GM06990 (cell line): ENCODE measurements at regions not wholly inside any gene's neighbourhood (a gene's known extent, or its start where the extent isn't known, plus 50 kb on each side); places are given as distances from the start of the nearest gene placed in this dataset.

ENCODE experiments used
- DNase-seq: peaks from one replicate; pipeline ENCODE4 v3.0.0-alpha.2; 2011; ENCODE audit not compliant: insufficient read length; ENCODE audit errors: extremely low read depth
- H3K27me3 ChIP-seq: replicated peaks from 2 replicates; pipeline ENCODE4 v1.6.0; 2011; ENCODE audit warnings: low read length; ENCODE audit not compliant: control insufficient read depth, insufficient read depth
- H3K36me3 ChIP-seq: 2 replicates; pipeline ENCODE4 v1.5.1; 2011; ENCODE audit warnings: low read length; ENCODE audit not compliant: control insufficient read depth, insufficient read depth
- H3K4me3 ChIP-seq: replicated peaks from 2 replicates; pipeline ENCODE4 v1.5.1; 2011; ENCODE audit warnings: low read depth, mild to moderate bottlenecking, control low read depth, low read length
- TF ChIP-seq, protein P1 (sequence below): IDR thresholded peaks from 2 replicates; pipeline ENCODE4 v1.5.1; 2011; ENCODE audit warnings: low read length, control low read depth, mild to moderate bottlenecking, inconsistent platforms; ENCODE audit not compliant: insufficient read depth, poor library complexity, severe bottlenecking

DNA sequence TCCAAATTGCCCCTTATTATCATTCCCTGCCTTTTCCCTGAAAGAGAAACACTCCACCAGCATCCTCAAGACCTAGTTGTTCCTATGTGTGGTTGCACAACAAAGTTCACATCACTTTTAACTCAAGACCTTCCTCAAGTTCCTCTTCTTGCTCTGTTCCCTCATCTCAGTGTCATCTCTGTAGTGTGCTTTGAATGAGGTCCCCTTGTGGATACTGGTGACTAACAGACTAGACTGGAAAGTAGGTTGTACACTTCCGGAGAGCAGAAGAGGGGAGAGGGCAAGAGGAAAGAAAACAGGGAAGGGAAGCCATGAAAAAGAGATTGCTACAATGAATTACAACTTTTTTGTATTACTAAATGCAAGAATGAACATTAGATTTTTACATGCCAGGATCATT lies 853.8 kb downstream of the USP25 start:
- TF ChIP-seq, protein P1, sequence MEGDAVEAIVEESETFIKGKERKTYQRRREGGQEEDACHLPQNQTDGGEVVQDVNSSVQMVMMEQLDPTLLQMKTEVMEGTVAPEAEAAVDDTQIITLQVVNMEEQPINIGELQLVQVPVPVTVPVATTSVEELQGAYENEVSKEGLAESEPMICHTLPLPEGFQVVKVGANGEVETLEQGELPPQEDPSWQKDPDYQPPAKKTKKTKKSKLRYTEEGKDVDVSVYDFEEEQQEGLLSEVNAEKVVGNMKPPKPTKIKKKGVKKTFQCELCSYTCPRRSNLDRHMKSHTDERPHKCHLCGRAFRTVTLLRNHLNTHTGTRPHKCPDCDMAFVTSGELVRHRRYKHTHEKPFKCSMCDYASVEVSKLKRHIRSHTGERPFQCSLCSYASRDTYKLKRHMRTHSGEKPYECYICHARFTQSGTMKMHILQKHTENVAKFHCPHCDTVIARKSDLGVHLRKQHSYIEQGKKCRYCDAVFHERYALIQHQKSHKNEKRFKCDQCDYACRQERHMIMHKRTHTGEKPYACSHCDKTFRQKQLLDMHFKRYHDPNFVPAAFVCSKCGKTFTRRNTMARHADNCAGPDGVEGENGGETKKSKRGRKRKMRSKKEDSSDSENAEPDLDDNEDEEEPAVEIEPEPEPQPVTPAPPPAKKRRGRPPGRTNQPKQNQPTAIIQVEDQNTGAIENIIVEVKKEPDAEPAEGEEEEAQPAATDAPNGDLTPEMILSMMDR, result no peak
- Histone ChIP-seq H3K4me3 (no peak overlapping the region), H3K36me3 (no peaks in the 10 kb centered on the region), H3K27me3 (no peaks in the 10 kb centered on the region)
- no peak for DNase-seq

GRCh38 chr21:16584756-16585155 lies 855.0 kb downstream of the USP25 start:
- H3K4me3 ChIP-seq, result no peak overlapping the region
- no peak for DNase-seq
- TF ChIP-seq, protein P1, result no peak
- no peaks in the 10 kb centered on the region for H3K36me3 ChIP-seq
- H3K27me3 ChIP-seq, result no peaks in the 10 kb centered on the region

- Histone ChIP-seq H3K36me3 (no peaks in the 10 kb centered on the region), H3K27me3 (no peaks in the 10 kb centered on the region), H3K4me3 (no peak overlapping the region)
- TF ChIP-seq, protein P1, result no peak
- DNase-seq, result no peak
Observed at GRCh38 chr21:16585896-16586295, 856.1 kb downstream of the USP25 start.

DNA sequence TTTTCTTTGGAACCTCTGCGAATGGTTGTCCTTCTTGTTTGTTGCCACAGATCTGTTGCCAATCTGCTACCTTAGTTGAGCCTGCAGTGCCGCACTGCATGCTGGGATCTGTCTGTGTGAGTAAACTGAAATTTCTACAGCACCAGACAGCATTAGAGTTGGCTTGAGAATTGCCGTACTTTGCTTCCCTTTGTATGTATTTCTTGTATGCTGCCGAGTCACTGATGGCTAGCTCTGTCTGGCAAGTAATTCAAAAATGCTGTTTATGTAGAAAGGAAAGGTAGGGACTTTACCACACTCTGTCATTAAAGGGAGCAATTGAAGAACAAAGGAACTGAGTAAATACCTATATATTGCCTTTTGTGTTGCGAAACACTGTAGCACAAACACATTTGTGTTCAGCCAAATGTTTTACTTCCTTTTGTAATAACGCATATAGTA lies 857.4 kb downstream of the USP25 start:
- DNase-seq, result no peak
- no peaks in the 10 kb centered on the region for H3K36me3 ChIP-seq
- H3K4me3 ChIP-seq, result no peak overlapping the region
- TF ChIP-seq, protein P1, result no peak
- no peaks in the 10 kb centered on the region for H3K27me3 ChIP-seq

- Histone ChIP-seq H3K27me3 (no peaks in the 10 kb centered on the region), H3K36me3 (no peaks in the 10 kb centered on the region), H3K4me3 (no peak overlapping the region)
- DNase-seq, result no peak
- TF ChIP-seq, protein P1, result no peak
Observed at GRCh38 chr21:16587681-16588375, 858.0 kb downstream of the USP25 start.

GRCh38 chr21:16588433-16588860 lies 858.7 kb downstream of the USP25 start:
- Histone ChIP-seq H3K4me3 (no peak overlapping the region), H3K36me3 (no peaks in the 10 kb centered on the region), H3K27me3 (no peaks in the 10 kb centered on the region)
- TF ChIP-seq, protein P1, result no peak
- no peak for DNase-seq
